NCI-H2171 treated with DMSO at 0.1 percent for 48 hours (cell line): ENCODE measurements at regions not wholly inside any gene's neighbourhood (a gene's known extent, or its start where the extent isn't known, plus 50 kb on each side); places are given as distances from the start of the nearest gene placed in this dataset.
"Not testable (repeated sequence)": the region's sequence is repeated elsewhere in the genome, so short reads cannot be mapped to it uniquely, and the experiment has no call there.

Experiments
- DNase-seq: peaks from one replicate; lab custom pipeline; 2025; lab: John Stamatoyannopoulos, UW

- no peak for DNase-seq
Measured at GRCh38 chr7:66503551-66504031, 125.1 kb upstream of the KCTD7 start.

- no peak for DNase-seq
Measured at GRCh38 chr7:66504131-66504530, 124.5 kb upstream of the KCTD7 start.

GRCh38 chr7:66505009-66505408 lies 123.7 kb upstream of the KCTD7 start:
- no peak for DNase-seq

GRCh38 chr7:66505531-66506451 lies 122.9 kb upstream of the KCTD7 start:
- DNase-seq, result peak; percentile 35

- not testable (repeated sequence) for DNase-seq
Measured at GRCh38 chr7:66506703-66507102, 122.0 kb upstream of the KCTD7 start.

GRCh38 chr7:66507764-66508296 lies 120.9 kb upstream of the KCTD7 start:
- no peak for DNase-seq

GRCh38 chr7:66508431-66508830 lies 120.2 kb upstream of the KCTD7 start:
- no peak for DNase-seq

- no peak for DNase-seq
Measured at GRCh38 chr7:66514050-66514449, 114.6 kb upstream of the KCTD7 start.

GRCh38 chr7:66517212-66517909 lies 111.3 kb upstream of the KCTD7 start:
- no peak for DNase-seq

- no peak for DNase-seq
Measured at GRCh38 chr7:66518151-66518691, 110.5 kb upstream of the KCTD7 start.

GRCh38 chr7:66521675-66522074 lies 107.0 kb upstream of the KCTD7 start:
- no peak for DNase-seq

- no peak for DNase-seq
Measured at GRCh38 chr7:66522518-66522917, 106.2 kb upstream of the KCTD7 start.

- DNase-seq, result no peak
Measured at GRCh38 chr7:66523409-66523808, 105.3 kb upstream of the KCTD7 start.

- DNase-seq, result no peak
Measured at GRCh38 chr7:66524738-66525137, 103.9 kb upstream of the KCTD7 start.

- not testable (repeated sequence) for DNase-seq
Measured at GRCh38 chr7:66526782-66527181, 101.9 kb upstream of the KCTD7 start.

- no peak for DNase-seq
Measured at GRCh38 chr7:66528652-66529051, 100.0 kb upstream of the KCTD7 start.

GRCh38 chr7:66529883-66530610 lies 98.6 kb upstream of the KCTD7 start:
- DNase-seq, result no peak

- no peak for DNase-seq
Measured at GRCh38 chr7:66535414-66536329, 93.0 kb upstream of the KCTD7 start.

- DNase-seq, result no peak
Measured at GRCh38 chr7:66537380-66537779, 91.3 kb upstream of the KCTD7 start.

GRCh38 chr7:66537876-66538275 lies 90.8 kb upstream of the KCTD7 start:
- DNase-seq, result no peak

GRCh38 chr7:66539264-66539623 lies 89.4 kb upstream of the KCTD7 start:
- no peak for DNase-seq
